NCI-H2081 (cell line): ENCODE measurements at regions not wholly inside any gene's neighbourhood (a gene's known extent, or its start where the extent isn't known, plus 50 kb on each side); places are given as distances from the start of the nearest gene placed in this dataset.

Experiments
- DNase-seq, 2 experiments: peaks; one replicate each; lab custom pipeline; 2025; lab: John Stamatoyannopoulos, UW

DNA sequence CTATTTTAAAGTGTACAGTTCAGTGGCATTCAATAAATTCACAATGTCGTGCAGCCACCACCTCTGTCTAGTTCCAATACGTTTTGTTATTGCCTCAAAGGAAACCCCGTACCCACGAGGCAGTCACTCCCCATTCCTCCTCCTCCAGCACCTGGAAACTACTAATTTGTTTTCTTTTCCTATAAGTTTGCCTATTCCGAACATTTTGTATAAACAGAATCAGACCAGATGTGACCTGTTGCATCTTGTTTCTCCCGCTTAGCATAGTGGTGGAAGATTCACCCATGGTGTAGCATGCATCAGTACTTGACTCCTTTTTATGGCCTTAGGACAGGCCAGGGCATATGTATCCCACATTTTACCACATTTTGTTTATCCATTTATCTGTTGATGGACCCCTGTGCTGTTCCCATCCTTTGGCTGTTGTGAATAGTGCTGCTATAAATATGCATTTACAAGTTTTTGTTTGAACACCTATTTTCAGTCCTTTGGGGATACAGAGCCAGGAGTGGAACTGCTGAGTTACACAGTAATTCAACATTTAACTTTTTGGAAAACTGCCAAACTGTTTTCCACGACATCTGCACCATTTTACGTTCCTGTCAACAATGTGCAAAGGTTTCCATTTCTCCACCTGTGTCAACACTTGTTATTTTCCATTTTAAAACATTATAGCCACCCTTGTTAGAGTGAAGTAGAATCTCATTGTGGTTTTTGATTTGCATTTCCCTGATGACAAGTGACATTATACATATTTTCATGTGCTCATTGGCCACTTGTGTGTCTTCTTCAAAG is 57.8 kb upstream of the STX18 start:
- peak; percentile 70 to 91 for DNase-seq

DNA sequence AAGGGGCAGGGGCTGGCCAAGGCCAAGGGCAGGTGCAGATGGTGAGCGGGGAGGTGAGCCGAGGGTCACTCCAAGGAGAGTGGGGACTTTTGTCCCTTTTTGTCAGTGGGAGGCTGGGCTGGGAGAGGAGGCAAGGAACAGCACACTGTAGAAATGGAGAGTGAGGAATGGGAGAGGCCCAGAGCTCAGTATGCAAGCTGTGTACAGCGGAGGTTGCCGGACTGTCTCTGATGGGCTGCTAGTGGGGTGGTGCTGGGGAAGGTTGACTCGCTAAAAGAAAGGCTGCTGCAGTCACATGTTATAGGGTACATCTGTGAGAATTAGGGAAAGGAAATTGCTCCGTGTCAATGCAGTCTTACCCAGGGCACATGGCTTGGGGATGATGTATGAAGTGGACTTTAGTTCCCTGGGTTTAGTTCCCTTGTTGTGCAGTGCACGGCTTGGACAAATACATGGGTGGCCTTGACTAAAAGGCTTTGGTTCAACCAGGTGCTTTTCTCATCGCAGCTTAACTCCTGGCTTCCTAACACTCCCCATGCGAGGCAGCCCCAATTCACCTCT is 57.1 kb upstream of the STX18 start:
- no peak for DNase-seq

DNA sequence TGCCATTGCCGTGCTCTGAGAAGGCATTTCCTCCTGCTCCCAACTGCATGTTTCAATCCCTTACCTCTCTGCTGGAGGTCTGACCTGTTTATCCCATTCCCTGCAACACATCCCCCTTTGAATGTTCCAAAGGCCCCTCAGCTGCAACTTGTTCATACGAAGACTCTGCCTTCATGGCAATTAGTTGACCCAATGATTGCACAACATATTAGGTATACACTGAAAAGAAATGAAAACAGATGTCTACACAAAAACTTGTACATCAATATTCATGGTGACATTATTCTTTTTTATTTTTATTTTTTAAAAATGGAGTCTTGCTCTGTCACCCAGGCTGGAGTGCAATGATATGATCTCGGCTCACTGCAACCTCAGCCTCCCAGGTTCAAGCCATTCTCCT is 54.9 kb upstream of the STX18 start:
- no peak for DNase-seq

DNA sequence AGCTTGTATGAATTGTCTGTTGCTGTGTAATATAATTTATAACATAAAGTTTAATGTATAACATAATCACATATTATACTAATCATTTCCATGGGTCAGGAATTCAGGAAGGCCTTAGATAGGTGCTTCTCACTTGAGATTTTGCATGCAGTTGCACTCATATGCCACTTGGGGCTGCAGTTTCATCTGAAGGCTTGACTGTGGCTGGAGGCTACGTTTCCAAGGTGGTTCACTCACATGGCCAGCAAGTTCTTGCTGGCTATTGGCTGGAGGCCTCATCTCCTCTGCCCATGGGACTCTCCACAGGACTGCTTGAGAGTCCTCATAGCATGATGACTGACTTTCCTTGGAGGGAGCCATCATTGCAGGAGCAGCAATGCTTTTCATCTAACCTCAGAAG is 53.4 kb upstream of the STX18 start:
- DNase-seq = no peak

DNA sequence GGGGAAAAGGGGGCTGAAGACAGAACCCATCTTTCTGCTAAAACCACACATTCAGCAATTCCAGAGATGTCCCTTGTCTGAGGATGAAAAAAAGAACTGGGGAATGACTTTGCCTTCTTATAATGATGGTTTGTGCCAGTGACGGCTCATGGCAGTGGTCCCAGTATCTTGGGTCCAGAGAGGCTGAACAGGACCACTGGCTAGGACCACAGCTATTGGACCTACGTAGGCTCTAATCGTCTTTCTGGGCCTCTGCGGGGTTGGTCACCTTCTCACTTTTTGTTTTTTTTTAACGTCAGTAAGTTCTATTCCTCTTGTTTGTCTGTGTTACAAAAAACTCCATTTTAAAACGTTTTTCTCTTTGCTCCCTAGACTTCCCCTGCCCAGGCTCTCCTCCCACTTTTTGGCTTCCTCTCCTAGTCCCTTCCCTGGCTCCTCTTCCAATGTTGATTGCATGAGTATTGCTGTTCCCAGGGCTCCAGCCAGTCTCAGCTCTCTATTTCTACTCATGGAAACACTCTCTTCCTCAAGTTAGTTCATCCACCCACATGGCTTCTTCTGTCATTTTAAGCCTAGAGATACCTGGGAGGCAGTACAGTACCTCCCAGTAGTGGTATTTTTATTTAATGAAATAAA is 52.6 kb upstream of the STX18 start:
- DNase-seq = no peak

DNA sequence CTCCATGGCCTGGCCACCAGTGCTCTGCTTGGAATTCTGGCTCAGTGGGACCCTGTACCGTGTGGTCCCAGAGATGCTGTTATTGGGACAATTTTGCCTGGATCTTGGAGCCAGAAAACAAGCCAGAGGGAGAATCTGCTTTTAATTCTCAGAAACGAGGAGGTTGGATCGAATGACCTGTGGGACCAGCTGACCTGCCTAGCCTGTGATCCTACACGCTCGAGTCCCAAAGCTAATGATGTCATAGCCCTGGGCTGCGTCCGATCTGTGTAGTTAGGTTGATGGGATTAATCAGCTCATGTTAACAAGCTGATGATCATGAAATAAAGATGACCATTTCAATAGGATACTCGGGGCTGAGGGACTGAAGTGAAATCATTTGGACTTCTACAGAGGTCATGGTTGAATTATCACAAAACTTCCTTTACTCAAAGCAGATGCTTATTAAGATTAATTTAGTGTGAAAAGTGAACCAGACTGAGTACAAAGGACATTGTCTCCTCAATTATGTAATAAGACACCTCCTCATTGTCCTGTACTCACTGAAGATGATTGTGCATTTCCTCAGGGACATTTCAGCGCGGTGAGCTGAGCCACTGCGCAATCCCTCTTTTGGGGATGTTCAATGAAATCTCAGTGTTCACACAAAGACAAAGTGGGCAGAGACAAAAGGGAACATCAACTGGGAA is 51.9 kb upstream of the STX18 start:
- no peak for DNase-seq

DNA sequence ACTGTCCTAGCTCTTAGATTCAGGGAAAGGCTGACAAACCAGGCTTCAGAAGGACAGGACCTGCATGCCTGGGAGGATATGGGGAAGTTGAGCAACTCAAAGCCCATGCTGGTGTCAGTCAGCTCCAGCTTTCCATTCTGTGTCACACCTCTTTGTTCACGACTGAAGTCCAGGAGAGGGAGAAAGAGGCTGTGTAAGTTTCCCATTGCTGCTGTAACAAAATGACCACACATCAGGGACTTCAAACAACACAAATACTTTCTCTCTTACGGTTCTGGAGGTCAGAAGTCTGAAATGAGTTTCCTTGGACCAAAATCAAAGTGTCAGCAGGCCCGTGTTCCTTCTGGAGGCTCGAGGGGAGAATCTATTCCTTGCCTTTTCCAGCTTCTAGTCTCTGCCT is 50.6 kb upstream of the STX18 start:
- DNase-seq = no peak
